Mucosa of rectum (tissue), 2 donors: ENCODE measurements at regions not wholly inside any gene's neighbourhood (a gene's known extent, or its start where the extent isn't known, plus 50 kb on each side); places are given as distances from the start of the nearest gene placed in this dataset.
"Not testable (repeated sequence)": the region's sequence is repeated elsewhere in the genome, so short reads cannot be mapped to it uniquely, and the experiment has no call there.

Source experiments
- H3K27ac ChIP-seq, 2 donors: one replicate each; pipeline ENCODE4 v1.7.0; 2013; ENCODE audit warnings: inconsistent platforms in 2 of 2, low read depth in 2 of 2, low read length in 2 of 2
- H3K27me3 ChIP-seq, 2 donors: one replicate each; pipeline ENCODE4 v1.7.0; 2013; ENCODE audit warnings: low read length in 2 of 2; ENCODE audit not compliant: control insufficient read depth in 2 of 2, insufficient read depth in 2 of 2
- H3K36me3 ChIP-seq, 2 donors: one replicate each; pipeline ENCODE4 v1.7.0; 2013; ENCODE audit warnings: low read length in 2 of 2; ENCODE audit not compliant: control insufficient read depth in 2 of 2, insufficient read depth in 2 of 2
- H3K4me1 ChIP-seq, 2 donors: one replicate each; pipeline ENCODE4 v1.7.0; 2013; ENCODE audit warnings: low read length in 2 of 2, mild to moderate bottlenecking in 1 of 2; ENCODE audit not compliant: control insufficient read depth in 2 of 2, insufficient read depth in 2 of 2
- H3K4me3 ChIP-seq, 2 donors: one replicate each; pipeline ENCODE4 v1.7.0; 2013; ENCODE audit warnings: low read length in 2 of 2
- H3K9ac ChIP-seq, 2 donors: one replicate each; pipeline ENCODE4 v1.7.0; 2013; ENCODE audit warnings: low read length in 2 of 2, low read depth in 1 of 2, mild to moderate bottlenecking in 1 of 2
- H3K9me3 ChIP-seq, 2 donors: one replicate each; pipeline ENCODE4 v1.7.0; 2013; ENCODE audit warnings: low read length in 2 of 2; ENCODE audit not compliant: control insufficient read depth in 2 of 2
- donor health status: healthy.
- donor health status: Normal muscosa, but diverticular disease.

GRCh38 chr19:13689085-13689484 lies 75.2 kb upstream of the MRI1 start:
- Histone ChIP-seq H3K4me3 (no peak overlapping the region), H3K9ac (no peak overlapping the region), H3K36me3 (no peaks in the 10 kb centered on the region), H3K27me3 (no peaks in the 10 kb centered on the region), H3K4me1 (no peaks in the 10 kb centered on the region), H3K27ac (no peak overlapping the region), H3K9me3 (no peaks in the 10 kb centered on the region)

DNA sequence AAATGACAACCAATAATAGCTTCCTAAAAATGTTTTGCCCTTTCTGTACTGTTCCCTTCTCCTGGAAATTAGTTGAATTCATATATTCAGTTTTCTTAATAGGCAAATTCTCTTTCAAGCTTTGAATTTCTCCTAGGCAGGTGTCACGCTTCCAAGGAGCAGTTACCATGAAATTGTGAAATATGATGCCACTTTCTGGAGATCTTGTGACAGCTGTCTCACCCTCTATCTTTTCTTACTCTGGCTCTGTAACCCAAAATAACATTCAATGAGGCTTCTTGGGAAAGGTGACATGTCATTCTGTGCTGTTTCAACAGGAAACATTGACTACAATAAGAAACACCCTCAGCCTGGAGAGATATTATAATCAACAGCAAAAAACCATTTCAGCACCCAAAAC lies 80.3 kb upstream of the MRI1 start:
- no peak overlapping the region for H3K27ac ChIP-seq
- H3K36me3 ChIP-seq, result no peaks in the 10 kb centered on the region
- no peak overlapping the region for H3K9ac ChIP-seq
- H3K9me3 ChIP-seq, result peaks cover 5 to 8% of the 10 kb centered on the region in 2 donors
- no peaks in the 10 kb centered on the region for H3K4me1 ChIP-seq
- no peaks in the 10 kb centered on the region for H3K27me3 ChIP-seq
- no peak overlapping the region for H3K4me3 ChIP-seq

DNA sequence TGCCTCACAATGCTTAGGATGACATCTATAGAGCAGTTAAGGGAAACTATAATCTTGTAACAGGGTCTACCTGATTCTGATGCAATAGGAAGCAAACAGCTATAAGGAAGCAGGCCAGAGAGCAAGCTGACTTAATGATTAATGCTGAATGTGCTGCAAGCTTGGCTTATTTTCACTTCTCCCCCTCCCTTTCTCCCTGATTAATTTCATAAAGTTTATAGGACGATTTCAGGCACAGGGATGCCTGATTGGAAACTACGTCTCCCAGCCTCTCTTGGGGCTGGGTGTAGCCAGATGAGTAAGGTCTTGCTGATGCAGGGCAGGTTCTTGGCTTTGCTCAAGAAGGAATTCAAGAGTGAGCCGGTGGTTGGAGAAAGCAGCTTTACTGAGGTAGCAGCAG lies 82.8 kb upstream of the MRI1 start:
- no peaks in the 10 kb centered on the region for H3K4me1 ChIP-seq

GRCh38 chr19:13680708-13681360 lies 83.5 kb upstream of the MRI1 start:
- H3K36me3 ChIP-seq, H3K9me3 ChIP-seq, H3K4me3 ChIP-seq: not testable (repeated sequence)

More for the DNA sequence above, 82.8 kb upstream of the MRI1 start:
- Histone ChIP-seq H3K36me3 (no peaks in the 10 kb centered on the region), H3K9me3 (peaks cover 5 to 8% of the 10 kb centered on the region in 2 donors), H3K27me3 (no peaks in the 10 kb centered on the region), H3K27ac (no peak overlapping the region), H3K9ac (no peak overlapping the region), H3K4me3 (no peak overlapping the region)

DNA sequence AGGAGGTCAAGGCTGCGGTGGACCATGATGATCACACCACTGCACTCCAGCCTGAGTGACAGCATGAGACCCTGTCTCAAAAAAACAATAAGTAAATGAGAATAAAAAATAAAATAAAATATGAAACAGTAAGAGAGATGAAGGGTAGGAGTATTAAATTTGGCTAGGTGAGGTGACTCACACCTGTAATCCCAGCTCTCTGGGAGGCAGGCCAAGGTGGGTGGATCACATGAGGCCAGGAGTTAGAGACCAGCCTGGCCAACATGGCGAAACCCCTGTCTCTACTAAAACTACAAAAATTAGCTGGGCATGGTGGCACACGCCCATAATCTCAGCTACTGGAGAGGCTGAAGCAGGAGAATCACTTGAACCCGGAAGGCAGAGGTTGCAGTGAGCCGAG lies 87.4 kb upstream of the MRI1 start:
- H3K27me3 ChIP-seq, H3K4me1 ChIP-seq, H3K36me3 ChIP-seq, H3K9ac ChIP-seq, H3K27ac ChIP-seq, H3K9me3 ChIP-seq, H3K4me3 ChIP-seq: not testable (repeated sequence)

More at GRCh38 chr19:13680708-13681360, 83.5 kb upstream of the MRI1 start:
- not testable (repeated sequence) for H3K27me3 ChIP-seq, H3K27ac ChIP-seq, H3K9ac ChIP-seq, H3K4me1 ChIP-seq

DNA sequence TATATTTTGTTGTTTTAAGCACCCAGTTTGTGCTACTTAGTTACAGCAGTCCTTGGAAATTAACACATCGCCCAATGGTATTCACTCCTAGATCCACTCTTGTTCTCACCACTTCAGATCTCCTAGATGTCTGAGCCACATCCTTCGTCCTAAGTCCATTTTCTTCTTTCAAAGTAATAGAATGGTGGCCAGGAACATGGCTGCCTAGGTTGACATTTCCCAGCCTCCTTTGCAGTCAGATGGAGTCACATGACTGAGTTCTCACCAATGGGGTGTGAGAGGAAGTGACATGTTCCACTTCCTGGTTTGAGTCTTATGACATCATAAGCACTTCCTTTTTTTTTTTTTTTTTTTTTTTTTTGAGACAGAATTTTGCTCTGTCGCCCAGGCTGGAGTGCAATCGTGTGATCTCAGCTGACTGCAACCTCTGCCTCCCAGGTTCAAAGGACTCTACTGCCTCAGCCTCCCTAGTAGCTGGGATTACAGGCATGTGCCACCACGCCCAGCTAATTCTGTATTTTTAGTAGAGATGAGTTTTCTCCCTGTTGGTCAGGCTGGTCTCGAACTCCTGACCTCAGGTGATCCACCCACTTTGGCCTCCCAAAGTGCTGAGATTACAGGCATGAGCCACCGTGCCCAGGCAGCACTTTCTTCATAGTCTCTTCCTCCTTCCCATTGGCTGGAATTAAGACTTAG lies 91.7 kb upstream of the MRI1 start:
- H3K9ac ChIP-seq, H3K36me3 ChIP-seq, H3K9me3 ChIP-seq, H3K4me1 ChIP-seq, H3K27me3 ChIP-seq, H3K27ac ChIP-seq, H3K4me3 ChIP-seq: not testable (repeated sequence)

DNA sequence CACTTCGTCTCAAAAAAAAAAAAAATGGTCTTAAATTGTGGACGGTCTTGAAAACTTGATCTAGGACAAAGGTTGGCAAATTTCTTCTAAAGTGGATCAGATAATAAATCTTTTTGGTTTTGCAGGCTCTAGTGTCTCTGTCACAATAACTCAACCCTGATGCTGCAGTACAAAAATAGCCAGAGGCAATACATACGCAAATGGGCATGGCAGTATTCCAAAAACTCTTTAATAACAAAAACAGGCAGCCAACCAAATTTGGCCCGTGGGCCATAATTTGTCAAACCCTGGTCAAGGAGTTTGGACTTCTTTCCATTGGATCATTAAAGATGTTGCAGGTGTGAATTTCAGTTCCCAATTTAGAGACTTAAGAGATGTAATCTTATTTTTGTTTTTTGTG lies 93.5 kb upstream of the MRI1 start:
- no peak overlapping the region for H3K9ac ChIP-seq
- H3K9me3 ChIP-seq, result peaks cover 0 to 2% of the 10 kb centered on the region in 2 donors
- no peak overlapping the region for H3K4me3 ChIP-seq
- H3K27me3 ChIP-seq, result no peaks in the 10 kb centered on the region
- no peak overlapping the region for H3K27ac ChIP-seq
- no peaks in the 10 kb centered on the region for H3K4me1 ChIP-seq
- H3K36me3 ChIP-seq, result no peaks in the 10 kb centered on the region

DNA sequence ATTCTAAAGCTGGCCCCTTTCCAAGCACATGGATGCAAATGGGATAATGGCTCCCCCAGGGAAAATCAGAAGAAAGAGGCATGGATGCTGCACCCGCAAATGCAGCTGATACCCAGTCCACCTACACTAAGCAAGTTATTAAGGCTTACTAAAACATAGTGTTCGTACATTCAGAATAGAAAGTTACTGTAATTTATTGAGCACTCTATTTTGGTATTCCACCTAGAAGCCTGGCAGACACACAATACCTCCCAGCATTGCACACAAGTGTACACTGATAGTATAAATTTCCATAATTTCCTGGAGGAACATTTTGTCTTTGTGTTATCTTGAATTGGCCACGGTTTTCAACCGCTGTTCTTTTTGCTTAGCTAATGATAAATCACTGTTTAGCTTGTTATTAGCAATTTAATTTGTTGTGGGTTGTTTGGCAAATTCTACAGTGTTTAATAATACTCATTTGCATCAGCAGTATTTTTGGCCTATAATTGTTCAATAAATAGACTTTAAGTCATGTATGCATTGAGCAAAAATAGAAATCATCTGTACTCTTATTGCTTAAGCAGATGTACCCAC lies 94.5 kb upstream of the MRI1 start:
- no peak overlapping the region for H3K4me3 ChIP-seq
- peaks cover 0 to 2% of the 10 kb centered on the region in 2 donors for H3K9me3 ChIP-seq
- H3K9ac ChIP-seq, result no peak overlapping the region
- no peaks in the 10 kb centered on the region for H3K36me3 ChIP-seq
- no peaks in the 10 kb centered on the region for H3K27me3 ChIP-seq
- no peak overlapping the region for H3K27ac ChIP-seq
- no peaks in the 10 kb centered on the region for H3K4me1 ChIP-seq

DNA sequence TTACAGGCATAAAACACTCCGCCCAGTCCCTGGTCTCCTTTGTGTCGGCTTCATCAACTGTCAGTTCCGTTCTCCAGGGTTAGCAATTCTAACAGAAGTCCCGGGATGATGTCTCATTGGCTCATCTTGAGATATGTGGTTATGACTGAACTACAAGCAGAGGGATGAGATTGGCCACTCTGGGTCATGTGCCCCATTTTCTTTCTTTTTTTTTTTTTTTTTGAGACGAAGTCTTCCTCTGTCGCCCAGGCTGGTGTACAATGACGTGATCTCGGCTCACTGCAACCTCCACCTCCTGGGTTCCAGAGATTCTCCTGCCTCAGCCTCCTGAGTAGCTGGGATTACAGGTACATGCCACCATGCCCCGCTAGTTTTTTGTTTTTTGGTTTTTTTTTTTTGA lies 95.4 kb upstream of the MRI1 start:
- Histone ChIP-seq H3K27me3 (no peaks in the 10 kb centered on the region), H3K4me3 (no peak overlapping the region), H3K9me3 (peaks cover 0 to 2% of the 10 kb centered on the region in 2 donors), H3K27ac (no peak overlapping the region), H3K36me3 (no peaks in the 10 kb centered on the region), H3K4me1 (no peaks in the 10 kb centered on the region), H3K9ac (no peak overlapping the region)

GRCh38 chr19:13666165-13666564 lies 98.2 kb upstream of the MRI1 start:
- no peak overlapping the region for H3K4me3 ChIP-seq
- H3K27me3 ChIP-seq, result no peaks in the 10 kb centered on the region
- H3K36me3 ChIP-seq, result no peaks in the 10 kb centered on the region
- H3K4me1 ChIP-seq, result no peaks in the 10 kb centered on the region
- H3K27ac ChIP-seq, result no peak overlapping the region
- H3K9me3 ChIP-seq, result no peaks in the 10 kb centered on the region
- no peak overlapping the region for H3K9ac ChIP-seq
